Dedifferentiated amniotic fluid mesenchymal stem cell (primary cell): ENCODE measurements at regions not wholly inside any gene's neighbourhood (a gene's known extent, or its start where the extent isn't known, plus 50 kb on each side); places are given as distances from the start of the nearest gene placed in this dataset.
"Not testable (repeated sequence)": the region's sequence is repeated elsewhere in the genome, so short reads cannot be mapped to it uniquely, and the experiment has no call there.

ENCODE experiments used
- DNase-seq: peaks from one replicate; pipeline ENCODE4 v3.0.0-alpha.2; 2016; ENCODE audit errors: extremely low spot score

DNA sequence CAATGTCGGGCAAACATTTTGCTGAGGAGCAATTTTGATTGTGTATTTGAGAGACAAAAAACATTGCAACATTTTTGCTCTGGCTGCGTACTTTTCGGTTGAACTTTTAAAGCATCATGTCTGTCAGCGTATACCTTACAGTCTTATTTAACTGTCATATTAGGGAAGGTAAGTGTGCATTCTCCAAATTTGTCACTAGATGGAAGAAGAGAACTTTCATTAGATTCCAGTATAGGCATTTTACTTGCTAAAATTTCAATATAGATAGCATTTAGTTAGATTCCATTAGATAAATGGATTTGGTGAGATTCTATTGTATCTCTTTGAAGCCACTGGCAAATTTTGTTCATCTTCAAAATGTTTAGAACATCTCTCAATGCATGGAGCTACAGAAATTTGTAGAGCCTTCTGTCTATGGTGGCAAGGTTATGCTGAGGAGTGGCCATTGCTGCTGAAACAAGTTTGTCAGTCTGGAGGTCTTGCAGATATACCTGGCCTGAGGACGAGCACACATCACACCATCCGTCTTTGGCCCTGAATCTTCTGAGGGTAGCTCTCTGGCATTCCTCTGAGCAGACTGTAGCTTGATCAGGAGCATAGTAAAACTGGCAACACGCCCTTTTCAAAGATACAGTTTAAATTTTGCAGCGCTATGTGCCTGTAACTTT lies 437.5 kb upstream of the MBL2 start:
- no peak for DNase-seq

DNA sequence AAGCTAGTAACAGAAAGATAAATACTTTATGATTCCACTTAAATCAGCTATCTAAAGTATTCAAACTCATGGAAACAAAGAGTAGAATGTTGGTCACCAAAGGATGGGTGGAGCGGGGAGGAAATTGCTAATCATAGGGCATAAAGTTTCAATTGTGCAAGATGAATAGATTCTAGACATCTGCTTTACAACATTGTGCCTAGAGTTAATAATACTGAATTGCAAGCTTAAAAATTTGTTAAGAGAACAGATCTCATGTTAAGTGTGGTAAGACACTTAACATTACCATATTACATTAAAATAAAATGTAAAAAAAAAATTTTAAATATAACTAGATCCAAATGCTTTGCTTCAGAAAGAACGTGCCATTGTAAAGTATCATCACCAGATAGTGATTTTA lies 411.1 kb upstream of the MBL2 start:
- no peak for DNase-seq

DNA sequence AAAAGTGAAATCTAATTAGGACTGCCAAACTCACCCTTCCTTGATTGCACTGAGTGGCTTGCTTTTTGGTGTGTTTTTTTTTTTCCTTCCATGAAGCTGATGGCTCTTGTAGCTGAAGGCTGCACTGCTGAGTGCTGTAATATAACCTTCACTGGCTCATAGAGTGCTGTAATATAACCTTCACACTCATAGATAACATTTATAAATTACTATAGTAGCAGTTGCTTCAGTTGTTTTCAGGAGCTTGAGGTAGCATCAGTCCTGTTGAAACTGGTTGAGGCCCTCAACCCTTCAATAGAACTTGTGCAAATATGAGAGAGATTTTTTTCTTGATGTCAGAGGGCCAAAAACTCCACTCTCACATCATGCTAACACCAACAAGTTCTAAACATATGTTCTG lies 404.9 kb upstream of the MBL2 start:
- no peak for DNase-seq

DNA sequence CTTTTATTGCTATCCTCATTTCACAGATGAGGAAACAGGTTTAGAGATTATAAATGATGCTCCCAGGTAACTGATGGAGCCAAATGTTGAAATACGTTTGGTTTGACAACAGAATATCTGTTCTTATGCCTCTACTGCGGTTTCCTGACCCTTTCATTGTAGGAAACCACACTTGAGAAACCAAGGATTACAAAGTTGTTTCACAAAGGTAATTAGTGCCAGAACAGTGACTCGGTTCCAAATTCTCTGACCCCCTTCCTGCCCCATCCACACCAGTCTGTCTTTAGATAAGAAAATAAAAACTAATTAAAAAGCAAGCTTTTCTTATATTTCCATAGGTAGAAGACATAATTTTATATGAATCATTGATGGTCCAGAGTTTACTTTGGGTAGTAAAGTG lies 393.7 kb upstream of the MBL2 start:
- DNase-seq: no peak

DNA sequence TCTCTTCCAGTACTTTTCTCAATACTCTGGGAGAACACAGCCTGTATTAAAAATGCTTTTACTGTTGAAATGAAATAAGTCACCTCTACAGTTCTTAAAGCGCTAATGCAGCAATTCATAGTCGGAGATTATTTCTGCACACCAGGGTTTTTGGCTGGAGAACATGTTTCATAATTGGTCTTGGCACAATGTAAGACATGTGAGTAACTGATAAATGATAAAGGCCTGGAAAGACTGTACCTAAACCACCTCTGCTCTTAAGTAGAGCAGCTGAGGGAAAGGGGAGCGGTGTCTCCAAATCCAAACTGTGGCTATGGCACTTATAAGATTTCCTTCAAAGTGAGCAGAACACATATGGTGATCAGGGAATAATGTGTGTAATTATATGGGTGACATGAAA lies 390.3 kb upstream of the MBL2 start:
- no peak for DNase-seq

DNA sequence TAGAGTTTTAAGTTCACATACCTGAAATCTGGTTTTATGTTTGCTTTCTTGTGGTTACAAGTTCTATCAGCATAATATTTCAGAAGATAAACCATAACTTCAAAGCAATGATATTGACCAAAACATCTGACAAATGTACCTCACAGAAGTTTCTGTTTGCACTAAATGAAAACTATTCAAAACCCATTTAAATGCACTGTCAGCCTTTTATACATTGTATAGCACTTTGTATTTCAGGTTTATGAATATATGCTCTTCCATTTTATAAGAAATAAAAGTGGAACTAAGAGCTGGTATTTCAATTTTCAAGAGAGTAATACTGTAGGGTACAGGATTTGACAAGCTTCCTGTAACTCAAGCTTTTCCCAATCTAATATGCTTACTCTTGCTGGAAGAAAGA lies 388.6 kb upstream of the MBL2 start:
- DNase-seq: no peak

DNA sequence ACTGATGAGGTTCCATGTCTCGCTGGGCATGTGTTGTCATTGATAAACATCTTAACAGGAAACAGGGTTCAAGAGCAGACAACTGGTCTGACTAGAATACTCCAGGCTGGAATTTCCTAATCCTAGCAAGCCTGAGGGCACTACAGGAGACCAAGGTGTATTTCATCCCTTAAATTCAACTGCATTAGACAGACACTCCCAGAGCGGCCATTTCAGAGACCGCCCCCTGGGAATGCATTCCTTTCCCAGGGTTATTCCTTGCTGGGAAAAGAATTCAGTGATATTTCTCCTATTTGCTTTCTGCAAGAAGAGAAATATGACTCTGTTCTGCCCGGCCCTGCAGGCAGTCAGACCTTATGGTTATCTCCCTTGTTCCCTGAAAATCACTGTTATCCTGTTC lies 383.1 kb upstream of the MBL2 start:
- not testable (repeated sequence) for DNase-seq

DNA sequence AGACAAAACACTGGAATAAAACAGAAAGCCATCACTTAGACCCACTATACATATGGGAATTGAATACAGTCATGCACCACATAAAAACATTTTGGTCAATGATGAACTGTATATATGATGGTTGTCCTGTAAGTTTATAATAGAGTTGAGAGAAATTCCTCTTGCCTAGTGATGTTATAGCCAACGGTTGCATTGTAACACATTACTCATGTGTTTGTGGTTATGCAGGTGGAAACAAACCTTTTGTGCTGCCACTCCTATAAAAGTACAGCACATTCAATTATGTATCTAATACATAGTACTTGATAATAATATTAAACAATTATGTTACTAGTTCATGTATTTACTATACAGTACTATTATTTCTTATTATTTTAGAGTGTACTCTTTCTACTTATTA lies 381.2 kb upstream of the MBL2 start:
- no peak for DNase-seq

DNA sequence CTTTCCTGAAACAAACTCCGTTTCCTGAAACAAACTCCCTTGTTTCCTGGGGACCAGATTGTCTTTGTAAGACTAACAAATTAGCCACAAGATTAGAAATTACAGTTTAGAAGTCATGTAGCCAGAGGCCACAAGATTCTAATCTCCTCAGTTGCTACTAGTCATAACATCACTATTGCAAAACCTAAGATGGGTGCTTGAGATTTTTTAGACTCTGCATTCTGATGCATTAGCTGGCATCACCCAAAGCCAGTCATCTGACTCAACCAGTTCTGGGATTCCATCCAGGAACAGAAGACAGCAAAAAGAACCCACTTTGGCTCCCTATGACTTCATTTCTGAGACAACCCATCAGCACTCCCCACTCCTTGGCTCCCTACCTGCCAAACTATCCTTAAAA lies 367.9 kb upstream of the MBL2 start:
- no peak for DNase-seq

DNA sequence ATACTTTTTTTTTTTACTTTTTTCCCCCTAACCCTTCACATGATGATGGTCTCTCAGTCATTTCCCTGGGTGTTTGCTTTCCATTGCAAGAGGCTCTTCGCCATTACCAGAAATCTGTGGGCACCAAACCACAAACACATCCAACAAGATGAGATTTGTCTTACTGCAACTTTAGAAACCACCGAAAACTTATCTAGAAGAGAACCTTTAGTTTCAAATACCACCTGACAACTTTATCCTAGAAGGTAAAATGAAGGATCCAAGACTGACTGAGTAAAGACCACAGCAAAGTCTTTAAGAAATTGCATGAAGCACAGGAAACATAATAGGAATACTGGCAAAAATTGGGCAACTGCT lies 363.3 kb upstream of the MBL2 start:
- DNase-seq: no peak

DNA sequence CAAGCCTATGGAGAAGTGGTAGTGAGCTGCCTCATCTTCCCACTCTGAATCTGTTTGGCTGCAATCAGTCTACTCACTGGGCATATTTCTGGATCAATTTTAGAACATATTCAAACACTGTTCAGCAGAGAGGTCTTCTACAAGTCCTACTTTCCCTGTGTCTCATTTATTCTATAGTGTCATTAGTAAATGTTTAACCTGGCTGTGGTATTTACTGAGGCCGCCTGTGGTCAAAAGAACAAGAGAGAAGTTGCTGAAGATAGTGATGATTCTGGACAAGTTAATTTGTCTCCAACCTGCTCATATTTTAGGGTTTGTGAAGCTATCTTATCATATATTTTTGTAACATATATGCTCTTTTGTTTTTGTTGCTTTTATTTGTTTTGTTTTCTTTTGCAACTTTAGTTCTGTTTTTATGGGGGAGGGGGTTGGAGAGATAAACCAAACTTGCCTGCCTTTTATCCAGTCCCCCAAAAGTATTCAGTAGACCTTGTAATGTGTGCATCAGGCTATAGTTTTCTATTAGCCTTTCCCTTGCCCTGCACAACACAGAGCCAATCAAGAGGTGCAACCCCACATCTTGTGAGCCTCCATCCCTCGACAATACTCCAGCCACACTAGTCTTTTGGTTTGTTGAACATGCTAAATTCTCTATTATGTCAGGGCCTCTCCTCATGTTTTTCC lies 362.8 kb upstream of the MBL2 start:
- no peak for DNase-seq

DNA sequence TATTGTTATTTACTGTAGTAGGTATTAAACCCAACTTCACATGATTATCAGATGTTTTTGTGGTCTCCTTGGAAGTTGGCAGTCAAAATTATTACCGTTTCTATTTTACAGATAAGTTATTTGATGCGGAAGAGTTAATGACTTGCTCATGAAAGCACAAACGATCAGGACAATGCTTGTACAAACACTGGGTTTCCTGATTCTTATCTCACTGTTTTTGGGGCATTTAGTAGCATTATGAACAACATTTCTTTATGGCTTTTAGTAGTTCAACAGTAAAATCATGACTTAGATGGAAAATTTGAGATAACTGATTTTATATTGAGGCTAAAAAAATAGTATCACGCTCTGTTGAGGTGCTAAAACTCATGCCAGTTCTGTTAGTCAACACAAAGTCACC lies 361.5 kb upstream of the MBL2 start:
- no peak for DNase-seq

DNA sequence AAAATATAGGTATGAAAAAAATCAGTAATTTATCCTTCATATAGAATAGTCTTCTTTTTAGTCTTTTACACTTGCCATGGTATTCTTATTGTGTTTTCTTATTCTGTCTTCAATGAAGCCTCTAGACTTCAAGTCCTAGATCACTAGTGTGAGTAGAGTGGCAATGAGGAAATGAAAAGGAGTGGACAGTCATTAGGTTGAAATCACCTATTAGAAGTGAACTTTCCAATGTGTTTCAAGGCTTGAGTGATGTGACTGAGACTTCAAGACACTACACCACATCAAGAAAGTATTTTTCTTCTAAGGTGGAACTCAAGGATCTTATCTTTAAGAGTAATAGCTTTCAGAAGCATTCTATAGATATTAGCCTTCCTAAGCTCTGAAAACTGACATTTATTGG lies 357.8 kb upstream of the MBL2 start:
- DNase-seq: no peak

DNA sequence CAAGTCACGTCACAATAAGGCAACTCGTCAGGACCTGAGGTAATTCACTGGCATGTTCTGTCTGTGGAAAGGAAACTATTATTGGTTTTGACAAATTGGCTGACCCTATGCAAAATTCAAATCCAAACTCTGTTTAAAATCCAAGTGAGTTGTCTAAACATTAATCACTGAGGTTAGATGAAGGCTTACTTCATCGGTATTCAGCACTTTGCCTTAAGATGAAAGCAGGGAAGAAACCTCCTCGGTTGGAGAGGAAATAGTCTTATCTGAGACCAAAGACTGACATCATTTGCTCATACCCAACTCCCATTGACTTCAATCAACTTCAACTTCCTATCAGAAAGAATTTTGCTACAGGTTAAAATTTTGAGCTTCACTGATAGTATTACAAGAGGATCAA lies 355.1 kb upstream of the MBL2 start:
- DNase-seq: no peak

DNA sequence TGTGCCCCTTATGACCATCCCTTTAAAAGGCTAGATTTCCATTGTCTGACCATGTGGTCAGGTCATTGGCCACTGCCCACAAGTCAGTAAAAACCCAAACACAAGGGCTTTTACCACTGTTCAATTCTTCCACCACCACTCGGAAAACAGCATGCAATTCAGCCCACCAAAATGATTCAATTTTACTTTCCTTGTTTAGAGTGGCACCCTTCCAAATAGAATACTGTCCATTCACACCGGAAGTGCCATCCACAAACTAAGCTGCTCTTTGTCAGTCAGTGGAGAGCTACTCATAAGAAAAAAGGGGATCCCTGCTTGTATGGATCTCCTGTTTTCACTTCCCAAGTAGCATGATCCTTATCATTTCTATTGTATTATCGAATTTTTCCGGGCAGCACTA lies 350.7 kb upstream of the MBL2 start:
- DNase-seq: no peak

DNA sequence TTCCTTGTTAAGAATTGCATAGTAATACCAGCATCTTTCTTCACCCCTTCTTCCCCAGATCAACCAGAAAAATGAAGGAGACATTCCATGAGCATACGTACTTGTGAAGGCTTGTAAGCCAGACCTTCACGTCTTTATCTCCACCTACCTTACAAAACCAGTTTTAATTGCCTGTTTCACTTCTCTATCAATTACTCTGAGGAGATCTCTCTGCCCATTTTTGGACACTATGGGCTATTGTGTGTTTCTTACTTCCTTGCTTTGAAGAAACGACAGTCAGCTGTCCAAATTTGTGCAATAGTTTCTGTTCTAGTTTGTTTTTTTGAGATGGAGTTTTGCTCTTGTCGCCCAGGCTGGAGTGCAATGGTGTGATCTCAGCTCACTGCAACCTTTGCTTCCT lies 349.7 kb upstream of the MBL2 start:
- no peak for DNase-seq

DNA sequence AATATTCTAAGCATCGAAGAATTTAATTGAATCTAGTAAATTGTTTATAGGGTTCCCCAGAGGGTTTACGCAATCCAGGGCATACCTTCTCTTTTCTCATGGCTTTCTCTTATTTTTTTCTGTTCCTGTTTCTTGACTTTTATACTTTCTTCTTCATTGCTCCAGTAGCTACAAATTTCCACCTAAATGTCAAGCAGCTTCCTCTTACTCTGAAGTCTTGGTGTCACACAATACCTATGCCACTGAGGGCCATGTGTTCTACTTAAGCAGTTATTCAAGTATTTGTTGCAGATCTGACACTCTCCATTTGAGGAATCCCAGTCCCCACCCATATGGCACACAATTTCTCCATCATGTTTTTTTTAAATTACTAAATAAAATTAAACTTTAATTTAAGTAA lies 343.1 kb upstream of the MBL2 start:
- DNase-seq: no peak

DNA sequence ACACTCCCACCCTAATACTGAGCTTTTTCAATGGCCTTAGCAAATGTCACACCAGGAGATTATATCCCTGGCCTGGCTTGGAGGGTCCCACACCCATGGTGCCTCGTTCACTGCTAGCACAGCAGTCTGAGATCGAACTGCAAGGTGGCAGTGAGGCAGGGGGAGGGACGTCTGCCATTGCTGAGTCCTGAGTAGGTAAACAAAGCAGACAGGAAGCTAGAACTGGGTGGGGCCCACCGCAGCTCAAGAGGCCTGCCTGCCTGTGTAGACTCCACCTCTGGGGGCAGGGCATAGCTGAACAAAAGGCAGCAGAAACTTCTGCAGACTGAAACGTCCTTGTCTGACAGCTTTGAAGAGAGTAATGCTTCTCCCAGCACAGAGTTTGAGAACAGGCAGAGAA lies 338.9 kb upstream of the MBL2 start:
- DNase-seq: no peak

DNA sequence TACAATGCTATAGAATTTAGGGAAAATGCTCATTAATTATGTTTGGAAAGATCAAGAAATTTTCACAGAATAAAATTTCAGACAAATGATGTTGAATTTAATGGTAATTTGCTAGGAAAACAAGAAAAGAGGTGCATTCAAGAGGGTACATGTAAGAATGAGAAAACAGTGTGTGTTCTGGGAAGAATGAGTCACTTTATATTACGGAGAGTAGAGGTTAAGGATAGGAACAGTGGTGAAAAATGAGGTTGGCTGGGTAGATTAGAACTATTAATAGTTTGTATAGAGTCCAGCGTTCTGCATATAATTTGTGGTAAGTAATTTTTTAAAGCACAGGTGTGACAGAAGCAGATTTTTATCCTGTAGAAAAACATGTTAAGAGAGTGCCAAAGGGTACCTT lies 336.7 kb upstream of the MBL2 start:
- DNase-seq: no peak

DNA sequence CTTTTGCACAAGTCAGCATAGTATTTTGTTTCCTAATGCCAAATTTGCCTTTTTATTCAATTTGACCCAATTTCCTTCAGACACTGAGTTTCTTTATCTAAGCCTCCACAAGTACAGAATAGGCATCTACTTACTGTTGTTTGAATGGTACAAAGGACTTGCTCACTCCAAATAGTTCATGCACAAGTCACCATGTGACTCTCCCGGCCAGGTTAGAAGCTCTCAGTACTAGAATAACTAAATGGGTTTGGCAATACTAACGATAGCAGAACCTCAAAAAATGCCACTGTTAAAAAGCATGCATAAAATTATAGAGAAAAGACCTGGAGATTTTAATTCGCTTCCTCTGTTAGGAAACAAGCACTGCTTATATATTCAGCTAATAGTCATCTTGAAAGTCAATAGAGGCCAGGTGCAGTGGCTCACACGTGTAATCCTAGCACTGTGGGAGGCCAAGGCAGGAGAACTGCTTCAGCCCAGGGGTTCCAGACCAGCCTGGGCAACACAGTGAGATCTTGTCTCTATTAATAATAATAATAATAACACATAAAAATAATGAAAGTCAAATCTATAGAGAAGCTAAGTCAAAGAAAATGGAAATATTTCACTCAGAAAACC lies 335.8 kb upstream of the MBL2 start:
- DNase-seq: no peak

DNA sequence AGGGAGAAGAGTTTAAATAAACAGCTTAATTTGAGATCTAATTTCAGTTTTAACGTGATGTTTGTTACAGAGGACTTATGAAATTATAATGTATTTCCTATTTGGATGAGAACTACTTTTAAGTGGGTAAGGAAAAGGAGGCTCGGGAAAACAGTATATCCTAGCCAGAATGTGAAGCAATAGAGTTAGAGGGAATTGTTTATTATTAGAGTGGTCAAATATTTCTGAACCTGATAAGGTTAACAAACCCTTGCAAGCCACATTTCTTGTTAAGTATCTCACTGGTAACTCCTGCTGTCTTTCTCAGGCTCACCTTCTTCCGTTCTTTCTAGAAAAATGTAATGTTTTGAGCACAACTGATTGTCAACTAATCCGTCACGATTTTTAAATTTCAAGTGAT lies 335.1 kb upstream of the MBL2 start:
- no peak for DNase-seq

DNA sequence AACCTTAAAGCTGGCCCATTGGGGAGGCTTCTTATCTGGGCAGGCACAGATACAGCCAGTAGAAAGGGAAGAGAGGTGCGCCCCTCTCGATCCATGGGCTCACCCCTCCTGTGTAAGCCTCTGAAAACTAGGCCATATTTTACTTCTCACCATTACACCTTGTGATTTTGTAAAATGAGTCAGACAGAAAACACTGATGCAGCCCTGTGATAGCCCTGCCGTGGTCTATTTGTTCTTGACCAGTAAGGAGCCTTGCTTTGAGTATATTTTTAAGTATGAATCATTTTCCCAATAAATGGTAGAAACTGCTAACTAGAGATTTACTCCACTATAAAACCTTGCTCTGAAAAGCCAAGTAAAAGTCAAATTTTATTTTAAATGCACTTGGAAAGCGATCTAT lies 329.8 kb upstream of the MBL2 start:
- no peak for DNase-seq

DNA sequence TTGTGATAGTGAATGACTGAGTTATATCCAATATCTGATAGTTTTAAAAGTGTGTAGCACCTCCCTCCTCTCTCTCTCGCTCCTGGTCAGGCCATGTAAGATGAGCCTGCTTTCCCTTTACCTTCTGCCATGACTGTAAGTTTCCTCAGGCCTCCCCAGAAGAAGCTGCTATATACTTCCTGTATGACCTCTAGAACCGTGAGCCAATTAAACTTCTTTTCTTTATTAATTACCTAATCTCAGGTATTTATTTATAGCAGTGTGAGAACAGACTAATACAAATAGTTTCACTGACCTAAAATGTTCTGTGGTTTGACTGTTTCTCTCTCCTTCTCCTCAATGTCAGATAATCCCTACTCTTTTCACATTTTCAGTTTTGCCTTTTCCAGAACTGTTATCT lies 321.3 kb upstream of the MBL2 start:
- no peak for DNase-seq

DNA sequence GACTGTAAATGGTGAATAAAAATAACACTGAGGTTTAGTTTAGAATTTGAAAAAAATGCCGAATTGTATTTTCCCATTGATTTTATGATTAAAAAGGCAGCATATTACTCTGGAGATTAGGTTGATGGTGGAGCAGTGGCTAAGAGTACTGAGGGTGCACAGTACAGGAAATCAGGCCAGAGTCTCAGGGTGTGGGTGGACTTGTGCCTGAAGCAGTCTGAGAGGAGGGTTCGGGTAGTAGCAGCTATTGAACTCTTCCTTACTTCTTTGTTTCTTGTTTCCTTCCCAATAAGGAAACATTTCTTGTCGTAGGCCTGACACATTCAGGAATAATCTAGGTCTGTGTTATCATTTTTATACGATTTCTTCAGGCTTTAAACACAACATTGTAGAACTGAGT lies 319.0 kb upstream of the MBL2 start:
- no peak for DNase-seq
